ENCODE measurements at regions not wholly inside any gene's neighbourhood (a gene's known extent, or its start where the extent isn't known, plus 50 kb on each side); places are given as distances from the start of the nearest gene placed in this dataset.

- TF ChIP-seq HDGF (IDR thresholded peaks at IDR 0.05; ENCODE audit: borderline replicate concordance) (no peak), FOXM1 (IDR thresholded peaks at IDR 0.05; ENCODE audit: borderline replicate concordance) (no peak), CTBP1 (IDR thresholded peaks at IDR 0.05; ENCODE audit: borderline replicate concordance) (no peak)
- POLR2A ChIA-PET: no interaction called here
Measured at GRCh38 chr10:130435961-130436360, 299.8 kb downstream of the GLRX3 start.

GRCh38 chr10:130438861-130439260 is 302.7 kb downstream of the GLRX3 start:
- POLR2A ChIA-PET: no interaction called here
- no peak for TF ChIP-seq FOXK2 (IDR thresholded peaks at IDR 0.05)
- TF ChIP-seq HDGF (IDR thresholded peaks at IDR 0.05; ENCODE audit: borderline replicate concordance): no peak
- no peak for TF ChIP-seq L3MBTL2 (conservative IDR thresholded peaks at IDR 0.05)
- TF ChIP-seq NFRKB (IDR thresholded peaks at IDR 0.05): no peak
- TF ChIP-seq SUZ12 (IDR thresholded peaks at IDR 0.05): no peak
- no peak for TF ChIP-seq ARNT (IDR thresholded peaks at IDR 0.05)
- no peak for TF ChIP-seq TARDBP (IDR thresholded peaks at IDR 0.05)
- TF ChIP-seq SP1 (IDR thresholded peaks at IDR 0.05): no peak
- no peak for TF ChIP-seq FOXA1 (IDR thresholded peaks at IDR 0.05)
- TF ChIP-seq ZNF384 (IDR thresholded peaks at IDR 0.05): no peak
- no peak for TF ChIP-seq LEF1 (IDR thresholded peaks at IDR 0.05; ENCODE audit: borderline replicate concordance)
- no peak for TF ChIP-seq CTBP1 (IDR thresholded peaks at IDR 0.05; ENCODE audit: borderline replicate concordance)
- TF ChIP-seq PKNOX1 (IDR thresholded peaks at IDR 0.05): no peak
- no peak for TF ChIP-seq ELF4 (IDR thresholded peaks at IDR 0.05)
- no peak for TF ChIP-seq BHLHE40 (IDR thresholded peaks at IDR 0.05; ENCODE audit: borderline replicate concordance)
- no peak for TF ChIP-seq FOXM1 (IDR thresholded peaks at IDR 0.05; ENCODE audit: borderline replicate concordance)
- DNase-seq (ENCODE audit: extremely low spot score): no peak
- CTCF ChIA-PET: interaction anchor here (0.6 kb wide), 1 partner anchor 10 kb away, joined by 4 read pairs; no protein-coding TSS in a partner anchor

More at GRCh38 chr10:130435961-130436360, 299.8 kb downstream of the GLRX3 start:
- no peak for DNase-seq (ENCODE audit: extremely low spot score)
- CTCF ChIA-PET: no interaction called here

GRCh38 chr10:130439766-130440165 is 303.6 kb downstream of the GLRX3 start:
- TF ChIP-seq FOXK2 (IDR thresholded peaks at IDR 0.05) (no peak), ELF4 (IDR thresholded peaks at IDR 0.05) (no peak), BHLHE40 (IDR thresholded peaks at IDR 0.05; ENCODE audit: borderline replicate concordance) (no peak), CTBP1 (IDR thresholded peaks at IDR 0.05; ENCODE audit: borderline replicate concordance) (no peak), LEF1 (IDR thresholded peaks at IDR 0.05; ENCODE audit: borderline replicate concordance) (no peak), SP1 (IDR thresholded peaks at IDR 0.05) (no peak), L3MBTL2 (conservative IDR thresholded peaks at IDR 0.05) (no peak), FOXA1 (IDR thresholded peaks at IDR 0.05) (no peak), ARNT (IDR thresholded peaks at IDR 0.05) (no peak)
- POLR2A ChIA-PET: no interaction called here
- CTCF ChIA-PET: no interaction called here
- DNase-seq (ENCODE audit: extremely low spot score): no peak

- TF ChIP-seq SUZ12 (IDR thresholded peaks at IDR 0.05) (no peak), ARNT (IDR thresholded peaks at IDR 0.05) (no peak)
- DNase-seq (ENCODE audit: extremely low spot score): no peak
- CTCF ChIA-PET: no interaction called here
- POLR2A ChIA-PET: no interaction called here
Measured at GRCh38 chr10:130440494-130440893, 304.3 kb downstream of the GLRX3 start.

DNA sequence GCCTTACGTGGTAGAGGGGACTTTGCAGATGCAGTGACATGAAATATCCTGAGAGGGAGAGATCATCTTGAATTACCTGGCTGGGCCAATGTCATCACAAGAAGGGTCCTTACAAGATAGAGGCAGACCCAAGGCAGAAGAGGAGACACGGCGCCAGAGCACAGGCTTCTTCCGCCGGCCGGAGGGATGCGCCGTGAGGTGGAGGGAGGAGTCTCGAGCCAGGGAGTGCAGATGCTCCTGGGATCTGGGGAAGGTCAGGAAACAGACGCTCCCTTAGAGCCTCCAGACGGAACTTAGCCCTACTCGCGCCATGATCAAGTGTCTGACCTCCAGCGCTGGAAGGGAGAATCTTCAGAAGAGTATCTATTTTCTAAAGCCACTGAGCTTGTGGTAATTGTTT is 304.8 kb downstream of the GLRX3 start:
- CTCF ChIA-PET: no interaction called here
- no peak for TF ChIP-seq BHLHE40 (IDR thresholded peaks at IDR 0.05; ENCODE audit: borderline replicate concordance)
- DNase-seq (ENCODE audit: extremely low spot score): no peak
- POLR2A ChIA-PET: no interaction called here

- POLR2A ChIA-PET: no interaction called here
Measured at GRCh38 chr10:130443066-130443465, 306.9 kb downstream of the GLRX3 start.

DNA sequence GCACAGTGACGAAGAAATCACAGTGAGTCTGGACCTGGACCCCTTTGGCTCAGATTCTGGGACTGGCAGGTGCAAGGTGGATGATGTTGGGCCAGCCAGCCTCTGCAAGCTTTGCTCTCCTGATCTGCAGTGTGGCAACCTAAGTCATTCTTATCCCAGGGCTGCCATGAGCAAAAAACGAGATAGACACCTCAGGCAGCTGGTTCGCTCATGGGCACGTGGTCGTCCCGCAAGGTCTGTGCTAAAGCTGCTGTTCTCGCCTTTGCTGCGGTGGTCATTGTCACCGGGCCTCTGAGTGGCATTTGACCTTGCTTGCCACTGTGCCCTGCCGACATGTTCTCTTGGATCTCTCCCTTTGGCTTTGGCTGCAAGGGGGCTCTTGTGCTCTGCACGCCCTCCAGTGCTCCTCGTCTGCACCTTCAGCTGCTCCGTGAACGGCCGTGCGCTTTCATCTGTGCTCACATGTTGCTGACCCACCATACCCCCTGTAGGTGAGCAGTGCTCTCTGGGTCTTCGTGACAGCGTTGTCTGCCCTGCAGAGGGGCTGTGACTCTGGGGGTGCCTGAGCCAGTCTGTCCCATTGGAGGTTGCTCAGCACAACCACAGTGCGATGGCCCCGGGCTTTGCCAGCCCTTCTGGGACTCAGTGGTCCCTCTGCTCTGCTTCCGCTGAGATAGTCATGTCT is 317.0 kb downstream of the GLRX3 start:
- ChIA-PET CTCF (no interaction called here), POLR2A (no interaction called here)
- TF ChIP-seq SP1 (IDR thresholded peaks at IDR 0.05): no peak
- no peak for TF ChIP-seq HDGF (IDR thresholded peaks at IDR 0.05; ENCODE audit: borderline replicate concordance)
- no peak for TF ChIP-seq FOXM1 (IDR thresholded peaks at IDR 0.05; ENCODE audit: borderline replicate concordance)
- no peak for TF ChIP-seq TARDBP (IDR thresholded peaks at IDR 0.05)
- TF ChIP-seq PKNOX1 (IDR thresholded peaks at IDR 0.05): no peak
- no peak for TF ChIP-seq LEF1 (IDR thresholded peaks at IDR 0.05; ENCODE audit: borderline replicate concordance)
- TF ChIP-seq NFRKB (IDR thresholded peaks at IDR 0.05): no peak
- TF ChIP-seq CTBP1 (IDR thresholded peaks at IDR 0.05; ENCODE audit: borderline replicate concordance): no peak
- no peak for TF ChIP-seq ZNF384 (IDR thresholded peaks at IDR 0.05)
- TF ChIP-seq L3MBTL2 (conservative IDR thresholded peaks at IDR 0.05): no peak
- DNase-seq (ENCODE audit: extremely low spot score): no peak

More at GRCh38 chr10:130443066-130443465, 306.9 kb downstream of the GLRX3 start:
- DNase-seq (ENCODE audit: extremely low spot score): no peak
- no peak for TF ChIP-seq SP1 (IDR thresholded peaks at IDR 0.05)
- no peak for TF ChIP-seq HDGF (IDR thresholded peaks at IDR 0.05; ENCODE audit: borderline replicate concordance)
- no peak for TF ChIP-seq FOXM1 (IDR thresholded peaks at IDR 0.05; ENCODE audit: borderline replicate concordance)
- CTCF ChIA-PET: no interaction called here

Measured in HEK293T (cell line).